GM12891 (cell line): ENCODE measurements at regions not wholly inside any gene's neighbourhood (a gene's known extent, or its start where the extent isn't known, plus 50 kb on each side); places are given as distances from the start of the nearest gene placed in this dataset.

Source experiments
- DNase-seq: peaks from one replicate; pipeline ENCODE4 v3.0.0; 2011; ENCODE audit warnings: low spot score; ENCODE audit not compliant: insufficient read length
- FAIRE-seq: peaks from 2 replicates; lab custom pipeline; 2011; peaks lifted over from hg19 to GRCh38; lab: Jason Lieb, UNC
- PAX5 ChIP-seq: IDR thresholded peaks from 2 replicates; pipeline ENCODE4 v1.6.1; 2011; ENCODE audit warnings: low read length, moderate library complexity, mild to moderate bottlenecking; ENCODE audit not compliant: insufficient read depth, severe bottlenecking
- POLR2A ChIP-seq: IDR thresholded peaks from 2 replicates; pipeline ENCODE4 v1.6.1; 2011; ENCODE audit warnings: low read depth, low read length, control low read depth
- POLR2AphosphoS5 ChIP-seq: IDR thresholded peaks from 2 replicates; pipeline ENCODE4 v1.6.1; 2011; ENCODE audit warnings: low read depth, low read length, control low read depth
- POU2F2 ChIP-seq: IDR thresholded peaks from 2 replicates; pipeline ENCODE4 v1.6.1; 2011; ENCODE audit warnings: low read depth, mild to moderate bottlenecking, control low read depth, low read length, moderate library complexity
- SPI1 ChIP-seq: IDR thresholded peaks from 2 replicates; pipeline ENCODE4 v1.6.1; 2011; ENCODE audit warnings: low read depth, low read length, control low read depth
- TAF1 ChIP-seq: IDR thresholded peaks from 2 replicates; pipeline ENCODE4 v1.6.1; 2011; ENCODE audit warnings: low read depth, low read length, control low read depth

GRCh38 chr11:70548976-70549375 is 150.6 kb downstream of the CTTN start:
- no peak for FAIRE-seq
- TF ChIP-seq TAF1 (no peak), SPI1 (no peak), POLR2AphosphoS5 (no peak), POU2F2 (no peak), POLR2A (no peak), PAX5 (no peak)
- no peak for DNase-seq

- TF ChIP-seq TAF1 (no peak), POLR2AphosphoS5 (no peak), SPI1 (no peak), PAX5 (no peak), POLR2A (no peak), POU2F2 (no peak)
- FAIRE-seq (no peak), DNase-seq (no peak)
These were observed 151.1 kb downstream of the CTTN start for GRCh38 chr11:70549386-70549785.

GRCh38 chr11:70549796-70550195 is 151.5 kb downstream of the CTTN start:
- TF ChIP-seq POLR2A (no peak), SPI1 (no peak), PAX5 (no peak), POLR2AphosphoS5 (no peak), TAF1 (no peak), POU2F2 (no peak)
- FAIRE-seq (no peak), DNase-seq (no peak)

GRCh38 chr11:70550456-70551195 is 152.3 kb downstream of the CTTN start:
- FAIRE-seq (no peak), DNase-seq (no peak)
- TF ChIP-seq POLR2AphosphoS5: no peak
- no peak for TF ChIP-seq POU2F2
- TF ChIP-seq PAX5: no peak
- no peak for TF ChIP-seq SPI1
- TF ChIP-seq TAF1: no peak
- no peak for TF ChIP-seq POLR2A

GRCh38 chr11:70551351-70552166 is 153.2 kb downstream of the CTTN start:
- FAIRE-seq (no peak), DNase-seq (no peak)
- no peak for TF ChIP-seq POLR2AphosphoS5
- TF ChIP-seq SPI1: no peak
- TF ChIP-seq POLR2A: no peak
- no peak for TF ChIP-seq PAX5
- TF ChIP-seq TAF1: no peak
- no peak for TF ChIP-seq POU2F2

- DNase-seq: no peak
- no peak for FAIRE-seq
- no peak for TF ChIP-seq POLR2A
- TF ChIP-seq PAX5: no peak
- TF ChIP-seq SPI1: no peak
- no peak for TF ChIP-seq POU2F2
- no peak for TF ChIP-seq TAF1
- TF ChIP-seq POLR2AphosphoS5: no peak
These were observed 154.1 kb downstream of the CTTN start for GRCh38 chr11:70552167-70553150.

GRCh38 chr11:70555078-70555477 is 156.7 kb downstream of the CTTN start:
- DNase-seq: no peak
- TF ChIP-seq SPI1: no peak
- no peak for TF ChIP-seq POU2F2
- TF ChIP-seq POLR2A: no peak
- TF ChIP-seq TAF1: no peak
- no peak for TF ChIP-seq POLR2AphosphoS5
- TF ChIP-seq PAX5: no peak
- no peak for FAIRE-seq

- no peak for DNase-seq
- no peak for FAIRE-seq
- TF ChIP-seq SPI1 (peak; percentile 68), PAX5 (no peak)
These were observed 158.8 kb downstream of the CTTN start for GRCh38 chr11:70556884-70557741.
